ENCODE measurements at regions not wholly inside any gene's neighbourhood (a gene's known extent, or its start where the extent isn't known, plus 50 kb on each side); places are given as distances from the start of the nearest gene placed in this dataset.

DNA sequence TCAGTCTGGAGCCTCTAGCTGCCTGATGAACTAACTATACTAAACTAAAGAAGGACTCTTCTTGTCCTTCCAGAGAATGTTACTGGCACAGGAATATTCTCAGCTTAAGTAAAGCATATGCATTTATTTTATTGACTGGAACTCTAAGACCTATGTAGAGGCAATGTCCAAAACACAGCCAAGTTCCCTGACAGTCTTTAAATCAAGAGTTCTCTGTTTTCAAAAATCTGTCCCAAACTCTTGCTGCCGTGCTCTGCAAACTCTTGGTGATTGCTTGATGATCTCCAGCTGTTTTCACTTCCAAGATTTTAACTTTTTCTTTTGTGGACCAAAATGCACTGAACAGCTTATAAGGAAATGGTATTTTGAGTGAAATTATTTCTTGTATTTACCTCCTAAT lies 67.5 kb upstream of the DAAM1 start:
- H3K27me3 ChIP-seq (ENCODE audit: insufficient read depth, low read length): no peaks in the 10 kb centered on the region
- H3K4me1 ChIP-seq (ENCODE audit: insufficient read depth, low read length): no peaks in the 10 kb centered on the region
- H3K27ac ChIP-seq (ENCODE audit: low read length): no peak overlapping the region
- no peak overlapping the region for H3K4me3 ChIP-seq (ENCODE audit: low read length)
- H3K9ac ChIP-seq (ENCODE audit: low read depth, low read length): no peak overlapping the region
- no peaks in the 10 kb centered on the region for H3K9me3 ChIP-seq (ENCODE audit: insufficient read depth, low read depth, low read length)
- H3K36me3 ChIP-seq (ENCODE audit: insufficient read depth, low read depth, low read length): no peaks in the 10 kb centered on the region

GRCh38 chr14:59123531-59123930 lies 64.9 kb upstream of the DAAM1 start:
- H3K36me3 ChIP-seq (ENCODE audit: insufficient read depth, low read depth, low read length): no peaks in the 10 kb centered on the region
- no peak overlapping the region for H3K9ac ChIP-seq (ENCODE audit: low read depth, low read length)
- no peak overlapping the region for H3K4me3 ChIP-seq (ENCODE audit: low read length)
- H3K27me3 ChIP-seq (ENCODE audit: insufficient read depth, low read length): no peaks in the 10 kb centered on the region
- H3K9me3 ChIP-seq (ENCODE audit: insufficient read depth, low read depth, low read length): no peaks in the 10 kb centered on the region
- H3K27ac ChIP-seq (ENCODE audit: low read length): no peak overlapping the region
- no peaks in the 10 kb centered on the region for H3K4me1 ChIP-seq (ENCODE audit: insufficient read depth, low read length)

DNA sequence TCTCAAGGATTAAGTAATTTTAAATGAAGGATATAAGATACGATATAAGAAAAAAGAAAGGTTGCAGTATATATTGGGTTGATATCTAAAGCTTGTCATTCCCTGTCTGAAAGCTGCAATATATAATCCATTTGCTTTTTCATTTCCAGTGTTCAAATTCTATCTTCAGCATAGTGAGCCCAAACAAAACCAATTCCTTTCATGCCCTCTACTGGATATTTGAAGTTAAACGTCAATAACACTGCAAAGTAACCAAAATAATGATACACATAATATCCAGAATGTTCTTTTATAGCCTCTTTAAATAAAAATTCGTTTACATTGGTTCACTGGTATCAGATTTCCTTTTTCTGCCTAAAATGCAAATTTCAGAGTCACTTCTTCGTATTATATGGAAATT lies 64.5 kb upstream of the DAAM1 start:
- Histone ChIP-seq H3K4me3 (ENCODE audit: low read length) (no peak overlapping the region), H3K27me3 (ENCODE audit: insufficient read depth, low read length) (no peaks in the 10 kb centered on the region), H3K9me3 (ENCODE audit: insufficient read depth, low read depth, low read length) (no peaks in the 10 kb centered on the region), H3K36me3 (ENCODE audit: insufficient read depth, low read depth, low read length) (no peaks in the 10 kb centered on the region), H3K27ac (ENCODE audit: low read length) (no peak overlapping the region), H3K9ac (ENCODE audit: low read depth, low read length) (no peak overlapping the region), H3K4me1 (ENCODE audit: insufficient read depth, low read length) (no peaks in the 10 kb centered on the region)

DNA sequence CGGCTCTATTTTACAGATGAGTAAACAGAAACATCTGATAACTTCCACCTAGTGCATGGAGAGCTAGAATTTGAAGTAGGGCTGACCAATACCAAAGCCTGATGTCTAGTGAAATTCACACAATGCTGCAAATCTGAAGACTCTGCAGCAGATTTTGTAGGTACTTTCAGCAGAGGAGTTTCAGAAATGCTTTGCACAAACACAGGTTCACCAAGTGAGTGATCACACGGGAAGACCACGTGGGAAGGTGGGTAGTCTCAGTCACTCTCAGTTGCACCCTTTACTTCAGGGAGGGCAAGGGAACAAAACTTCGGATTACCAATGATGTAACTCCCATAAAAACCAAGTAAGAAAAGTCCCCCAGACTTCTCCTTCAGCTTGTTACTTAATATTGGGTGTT lies 63.3 kb upstream of the DAAM1 start:
- H3K27ac ChIP-seq (ENCODE audit: low read length): no peak overlapping the region
- no peaks in the 10 kb centered on the region for H3K36me3 ChIP-seq (ENCODE audit: insufficient read depth, low read depth, low read length)
- no peak overlapping the region for H3K9ac ChIP-seq (ENCODE audit: low read depth, low read length)
- no peaks in the 10 kb centered on the region for H3K27me3 ChIP-seq (ENCODE audit: insufficient read depth, low read length)
- no peak overlapping the region for H3K4me3 ChIP-seq (ENCODE audit: low read length)
- no peaks in the 10 kb centered on the region for H3K4me1 ChIP-seq (ENCODE audit: insufficient read depth, low read length)
- no peaks in the 10 kb centered on the region for H3K9me3 ChIP-seq (ENCODE audit: insufficient read depth, low read depth, low read length)

- Histone ChIP-seq H3K4me3 (ENCODE audit: low read length) (no peak overlapping the region), H3K36me3 (ENCODE audit: insufficient read depth, low read depth, low read length) (no peaks in the 10 kb centered on the region), H3K9me3 (ENCODE audit: insufficient read depth, low read depth, low read length) (no peaks in the 10 kb centered on the region), H3K4me1 (ENCODE audit: insufficient read depth, low read length) (no peaks in the 10 kb centered on the region), H3K27ac (ENCODE audit: low read length) (no peak overlapping the region), H3K9ac (ENCODE audit: low read depth, low read length) (no peak overlapping the region), H3K27me3 (ENCODE audit: insufficient read depth, low read length) (no peaks in the 10 kb centered on the region)
Measured at GRCh38 chr14:59126714-59127436, 61.6 kb upstream of the DAAM1 start.

DNA sequence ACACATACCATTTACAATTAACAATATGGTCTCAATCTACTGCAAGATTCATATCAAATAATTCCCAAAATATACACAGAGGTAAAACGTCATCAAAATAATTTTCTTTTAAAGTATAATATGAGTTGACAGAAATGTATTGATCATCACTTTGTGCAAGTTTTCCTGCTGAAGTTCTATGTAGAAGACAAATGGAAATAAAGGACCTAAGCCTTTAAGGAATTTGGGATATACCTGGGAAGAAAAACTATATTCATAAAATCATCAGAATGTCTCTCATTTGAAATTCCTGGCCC lies 61.1 kb upstream of the DAAM1 start:
- Histone ChIP-seq H3K9ac (ENCODE audit: low read depth, low read length) (no peak overlapping the region), H3K36me3 (ENCODE audit: insufficient read depth, low read depth, low read length) (no peaks in the 10 kb centered on the region), H3K4me3 (ENCODE audit: low read length) (no peak overlapping the region), H3K9me3 (ENCODE audit: insufficient read depth, low read depth, low read length) (no peaks in the 10 kb centered on the region), H3K27ac (ENCODE audit: low read length) (no peak overlapping the region), H3K27me3 (ENCODE audit: insufficient read depth, low read length) (no peaks in the 10 kb centered on the region), H3K4me1 (ENCODE audit: insufficient read depth, low read length) (no peaks in the 10 kb centered on the region)

DNA sequence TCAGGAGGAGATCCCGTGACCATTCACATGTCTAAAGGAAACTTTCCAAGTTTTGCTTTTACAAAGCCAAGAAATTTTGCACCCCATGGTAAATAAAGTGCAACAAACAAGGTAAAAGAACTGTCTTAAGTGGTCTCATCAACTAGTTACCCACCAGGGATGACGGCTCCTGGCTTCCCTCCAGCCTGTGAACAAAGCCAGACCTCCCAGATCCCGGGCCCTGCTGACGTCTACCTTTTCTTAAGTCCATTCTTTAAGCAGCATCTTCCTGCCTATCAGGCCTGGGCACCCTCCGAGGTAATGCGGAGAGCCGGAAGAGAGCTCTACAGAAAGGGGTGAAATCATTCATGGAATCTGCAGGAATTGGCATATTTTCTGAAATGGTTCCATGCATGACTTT lies 58.0 kb upstream of the DAAM1 start:
- H3K4me1 ChIP-seq (ENCODE audit: insufficient read depth, low read length): no peaks in the 10 kb centered on the region
- no peak overlapping the region for H3K27ac ChIP-seq (ENCODE audit: low read length)
- H3K4me3 ChIP-seq (ENCODE audit: low read length): no peak overlapping the region
- H3K27me3 ChIP-seq (ENCODE audit: insufficient read depth, low read length): no peaks in the 10 kb centered on the region
- H3K9me3 ChIP-seq (ENCODE audit: insufficient read depth, low read depth, low read length): no peaks in the 10 kb centered on the region
- no peaks in the 10 kb centered on the region for H3K36me3 ChIP-seq (ENCODE audit: insufficient read depth, low read depth, low read length)
- no peak overlapping the region for H3K9ac ChIP-seq (ENCODE audit: low read depth, low read length)

GRCh38 chr14:59131938-59132795 lies 56.3 kb upstream of the DAAM1 start:
- no peaks in the 10 kb centered on the region for H3K9me3 ChIP-seq (ENCODE audit: insufficient read depth, low read depth, low read length)
- no peaks in the 10 kb centered on the region for H3K27me3 ChIP-seq (ENCODE audit: insufficient read depth, low read length)
- H3K36me3 ChIP-seq (ENCODE audit: insufficient read depth, low read depth, low read length): no peaks in the 10 kb centered on the region
- H3K9ac ChIP-seq (ENCODE audit: low read depth, low read length): no peak overlapping the region
- H3K27ac ChIP-seq (ENCODE audit: low read length): no peak overlapping the region
- H3K4me1 ChIP-seq (ENCODE audit: insufficient read depth, low read length): no peaks in the 10 kb centered on the region
- H3K4me3 ChIP-seq (ENCODE audit: low read length): no peak overlapping the region

DNA sequence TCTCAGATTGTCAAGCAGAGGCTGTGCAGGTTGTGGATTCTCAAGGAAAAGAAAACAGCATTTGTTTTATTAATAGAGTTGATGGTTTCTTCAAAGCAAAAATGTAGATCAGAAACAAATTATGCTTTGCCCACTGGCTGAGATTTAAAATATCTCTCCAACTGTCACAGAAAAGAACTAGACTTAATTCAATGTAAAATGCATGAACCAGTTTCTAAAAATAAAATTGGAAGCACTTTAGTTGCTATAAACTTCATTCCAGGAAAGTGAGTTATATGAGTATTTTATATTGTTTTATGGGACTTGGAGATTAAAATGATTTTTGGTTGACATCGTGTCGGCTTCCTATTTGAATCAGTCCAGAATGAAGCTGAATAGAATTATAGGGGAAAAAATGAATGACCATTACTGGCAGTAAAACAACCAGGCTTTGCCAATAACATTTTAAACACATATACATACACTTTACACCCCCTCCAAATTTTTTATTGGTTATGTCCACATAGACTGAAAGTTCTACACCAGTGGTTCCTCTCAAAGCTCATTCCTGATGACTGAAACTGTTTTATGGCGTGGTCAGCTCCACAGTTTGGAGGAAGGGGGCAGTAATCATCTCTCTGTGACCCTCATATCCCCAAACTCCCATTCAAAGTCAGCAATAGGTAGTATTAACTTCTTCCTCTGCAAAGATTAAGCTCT lies 55.5 kb upstream of the DAAM1 start:
- H3K9ac ChIP-seq (ENCODE audit: low read depth, low read length): no peak overlapping the region
- no peak overlapping the region for H3K27ac ChIP-seq (ENCODE audit: low read length)
- H3K9me3 ChIP-seq (ENCODE audit: insufficient read depth, low read depth, low read length): no peaks in the 10 kb centered on the region
- no peaks in the 10 kb centered on the region for H3K4me1 ChIP-seq (ENCODE audit: insufficient read depth, low read length)
- H3K4me3 ChIP-seq (ENCODE audit: low read length): no peak overlapping the region
- no peaks in the 10 kb centered on the region for H3K27me3 ChIP-seq (ENCODE audit: insufficient read depth, low read length)
- no peaks in the 10 kb centered on the region for H3K36me3 ChIP-seq (ENCODE audit: insufficient read depth, low read depth, low read length)

GRCh38 chr14:59133709-59134108 lies 54.8 kb upstream of the DAAM1 start:
- Histone ChIP-seq H3K36me3 (ENCODE audit: insufficient read depth, low read depth, low read length) (no peaks in the 10 kb centered on the region), H3K9ac (ENCODE audit: low read depth, low read length) (no peak overlapping the region), H3K27ac (ENCODE audit: low read length) (no peak overlapping the region), H3K4me3 (ENCODE audit: low read length) (no peak overlapping the region), H3K4me1 (ENCODE audit: insufficient read depth, low read length) (no peaks in the 10 kb centered on the region), H3K27me3 (ENCODE audit: insufficient read depth, low read length) (no peaks in the 10 kb centered on the region), H3K9me3 (ENCODE audit: insufficient read depth, low read depth, low read length) (no peaks in the 10 kb centered on the region)

DNA sequence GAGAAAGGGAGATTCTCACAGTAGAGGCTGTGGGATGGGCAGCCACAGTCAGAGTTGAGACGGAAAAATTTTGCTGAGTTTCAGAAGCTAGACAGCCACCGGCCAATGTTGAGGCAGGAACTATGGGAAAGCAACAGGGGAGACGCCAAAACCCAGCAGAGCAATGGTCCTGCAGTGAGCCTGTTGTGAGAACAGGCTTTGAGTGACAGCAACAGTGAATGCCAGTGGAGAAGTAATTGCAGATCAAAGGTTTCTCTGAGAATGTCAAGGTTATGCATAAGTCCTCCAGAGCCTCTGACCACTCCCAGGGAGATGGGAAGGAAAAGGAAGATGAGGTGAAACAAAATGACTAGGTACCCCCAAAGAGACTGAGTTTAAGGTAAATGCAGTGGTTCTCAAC lies 54.2 kb upstream of the DAAM1 start:
- Histone ChIP-seq H3K36me3 (ENCODE audit: insufficient read depth, low read depth, low read length) (no peaks in the 10 kb centered on the region), H3K27me3 (ENCODE audit: insufficient read depth, low read length) (no peaks in the 10 kb centered on the region), H3K4me1 (ENCODE audit: insufficient read depth, low read length) (no peaks in the 10 kb centered on the region), H3K27ac (ENCODE audit: low read length) (no peak overlapping the region), H3K4me3 (ENCODE audit: low read length) (no peak overlapping the region), H3K9me3 (ENCODE audit: insufficient read depth, low read depth, low read length) (no peaks in the 10 kb centered on the region), H3K9ac (ENCODE audit: low read depth, low read length) (no peak overlapping the region)

- Histone ChIP-seq H3K4me1 (ENCODE audit: insufficient read depth, low read length) (no peaks in the 10 kb centered on the region), H3K36me3 (ENCODE audit: insufficient read depth, low read depth, low read length) (no peaks in the 10 kb centered on the region), H3K9me3 (ENCODE audit: insufficient read depth, low read depth, low read length) (no peaks in the 10 kb centered on the region), H3K27me3 (ENCODE audit: insufficient read depth, low read length) (no peaks in the 10 kb centered on the region), H3K4me3 (ENCODE audit: low read length) (no peak overlapping the region), H3K9ac (ENCODE audit: low read depth, low read length) (no peak overlapping the region), H3K27ac (ENCODE audit: low read length) (no peak overlapping the region)
Measured at GRCh38 chr14:59137256-59137655, 51.2 kb upstream of the DAAM1 start.
